Caco-2 (cell line): ENCODE measurements at regions not wholly inside any gene's neighbourhood (a gene's known extent, or its start where the extent isn't known, plus 50 kb on each side); places are given as distances from the start of the nearest gene placed in this dataset.

Experiments used
- BruUV-seq: library from RNA; stranded (reverse); fragments of 400-500 nt; replicated peaks from 2 replicates; lab custom pipeline; 2021; lab: Mats Ljungman, UMichigan
- CTCF ChIA-PET: fragments of 300-600 bp; sonication (Branson Sonifier 250); formaldehyde crosslinking; loops from one replicate; lab custom pipeline; 2022; ENCODE audit warnings: antibody characterized with exemption; lab: Charles Lee
- POLR2A ChIA-PET: fragments of 300-600 bp; sonication (Branson Sonifier 250); formaldehyde crosslinking; loops from one replicate; lab custom pipeline; 2022; ENCODE audit warnings: antibody characterized with exemption; lab: Charles Lee
- DNase-seq, 2 experiments: peaks; one replicate each; pipeline versions ENCODE4 v3.0.0 to v3.0.0-alpha.2; 2020 to 2022
- H3K27me3 ChIP-seq: replicated peaks from 2 replicates; pipeline ENCODE4 v1.6.0; 2011; ENCODE audit warnings: low read length; ENCODE audit not compliant: control insufficient read depth, insufficient read depth
- H3K36me3 ChIP-seq: 2 replicates; pipeline ENCODE4 v1.5.1; 2011; ENCODE audit warnings: low read length; ENCODE audit not compliant: control insufficient read depth, insufficient read depth
- H3K4me1 ChIP-seq: fragments of 250-450 bp; sonication (Bioruptor Pico); 2 replicates; pipeline ENCODE4 v1.5.1; 2020; ENCODE audit warnings: mild to moderate bottlenecking
- H3K4me3 ChIP-seq: 2 replicates; pipeline ENCODE4 v1.5.1; 2011; ENCODE audit warnings: low read depth, mild to moderate bottlenecking, control low read depth, low read length
- H3K9me3 ChIP-seq: fragments of 250-450 bp; sonication (Bioruptor Pico); 2 replicates; pipeline ENCODE4 v1.5.1; 2020; ENCODE audit warnings: mild to moderate bottlenecking, moderate library complexity
- H3K27ac Mint-ChIP-seq: one replicate; pipeline ENCODE4 v1.8.0; 2022; ENCODE audit warnings: mixed read lengths; ENCODE audit not compliant: unreplicated experiment
- H3K27me3 Mint-ChIP-seq: one replicate; pipeline ENCODE4 v1.8.0; 2022; ENCODE audit warnings: mixed read lengths; ENCODE audit not compliant: insufficient read depth, unreplicated experiment
- H3K36me3 Mint-ChIP-seq: one replicate; pipeline ENCODE4 v1.8.0; 2022; ENCODE audit warnings: mild to moderate bottlenecking, mixed read lengths; ENCODE audit not compliant: insufficient read depth, unreplicated experiment
- H3K4me1 Mint-ChIP-seq: one replicate; pipeline ENCODE4 v1.8.0; 2022; ENCODE audit warnings: low read depth, mixed read lengths; ENCODE audit not compliant: unreplicated experiment
- H3K4me3 Mint-ChIP-seq: one replicate; pipeline ENCODE4 v1.8.0; 2022; ENCODE audit warnings: mild to moderate bottlenecking, moderate library complexity, mixed read lengths; ENCODE audit not compliant: unreplicated experiment
- H3K9me3 Mint-ChIP-seq: one replicate; pipeline ENCODE4 v1.8.0; 2022; ENCODE audit warnings: mixed read lengths; ENCODE audit not compliant: unreplicated experiment
- CTCF ChIP-seq, 2 experiments: fragments of 200-600 bp in 1 of 2; IDR thresholded peaks; 1 replicate in 1 of 2; 2 replicates in 1 of 2; pipeline versions ENCODE4 v1.5.1 to v1.8.0; 2011 to 2022; ENCODE audit warnings: antibody characterized with exemption in 1 of 2, control low read depth in 1 of 2, inconsistent platforms in 1 of 2, low read depth in 1 of 2, low read length in 1 of 2, mild to moderate bottlenecking in 1 of 2, moderate library complexity in 1 of 2; ENCODE audit not compliant: insufficient read depth in 1 of 2, severe bottlenecking in 1 of 2, unreplicated experiment in 1 of 2
- intact Hi-C: fragments of 100-400 bp; cut with micrococcal nuclease; formaldehyde crosslinking; loops from one replicate; pipeline ENCODE4 v1.10.0; 2022; ENCODE audit not compliant: unreplicated experiment

DNA sequence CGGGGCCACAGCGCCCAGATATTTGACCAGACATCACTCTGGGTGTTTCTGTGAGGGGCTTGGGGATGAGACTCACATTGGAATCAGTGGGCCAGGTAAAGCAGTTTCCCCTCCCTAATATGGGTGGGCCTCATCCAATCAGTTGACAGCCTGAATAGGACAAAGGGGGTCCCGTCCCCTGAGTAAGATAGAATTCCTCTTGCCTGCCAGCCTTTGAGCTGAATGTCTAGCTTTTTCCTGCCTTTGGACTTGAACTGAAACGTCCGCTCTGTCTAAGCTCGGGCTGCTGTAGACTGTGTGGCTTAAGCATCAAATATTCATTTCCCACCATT is 88.8 kb upstream of the DIO3 start:
- no peak overlapping the region for H3K4me3 ChIP-seq
- DNase-seq = no peak
- Mint-ChIP-seq H3K4me1 (peaks cover 16% of the 10 kb centered on the region), H3K27me3 (no peaks in the 10 kb centered on the region), H3K9me3 (no peaks in the 10 kb centered on the region), H3K4me3 (no peak overlapping the region), H3K27ac (no peak overlapping the region), H3K36me3 (peaks cover 4% of the 10 kb centered on the region)
- ChIA-PET POLR2A (no interaction called here), CTCF (no interaction called here)
- no peaks in the 10 kb centered on the region for H3K36me3 ChIP-seq
- intact Hi-C loops = no loop called here
- no TSS peak for BruUV-seq
- no peak for TF ChIP-seq CTCF (IDR thresholded peaks at IDR 0.05; ENCODE audit: insufficient read depth in 1 of 2, low read depth in 1 of 2, low read length in 1 of 2, severe bottlenecking in 1 of 2, unreplicated experiment in 1 of 2)
- no peaks in the 10 kb centered on the region for H3K9me3 ChIP-seq
- H3K27me3 ChIP-seq = no peaks in the 10 kb centered on the region
- H3K4me1 ChIP-seq = peaks cover 8% of the 10 kb centered on the region; the same call in 1 of the 2 replicates

DNA sequence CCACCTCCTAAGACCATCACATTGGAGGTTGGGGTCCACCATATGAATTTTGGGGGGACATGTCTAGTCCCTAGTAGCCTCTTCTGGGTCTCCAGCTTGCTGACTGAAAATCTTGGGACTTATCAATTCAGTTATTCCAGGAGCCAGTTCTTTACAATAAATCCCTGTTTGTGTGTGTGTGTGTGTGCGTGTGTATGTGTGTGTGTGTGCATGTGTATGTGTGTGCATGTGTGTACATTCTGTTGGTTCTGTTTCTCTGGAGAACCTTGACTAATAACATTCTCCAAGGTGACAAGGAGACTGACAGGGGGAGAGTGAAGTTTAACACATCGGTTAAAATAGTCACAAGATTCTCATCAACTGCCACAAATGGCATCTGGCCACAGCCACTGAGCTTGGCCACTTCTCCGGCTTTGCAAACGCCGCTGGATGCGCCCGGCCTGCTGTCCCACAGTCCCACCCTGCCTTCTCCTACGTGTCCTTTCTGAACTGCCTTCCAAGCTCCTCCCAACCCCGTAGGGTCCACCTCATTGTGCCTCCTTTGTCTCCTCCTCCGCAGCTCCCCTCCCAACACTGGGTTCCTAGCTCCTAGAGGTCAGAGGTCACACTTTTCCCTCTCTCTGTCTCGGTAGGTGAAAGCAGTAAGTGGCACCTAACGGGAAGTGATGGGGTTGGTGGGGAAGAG is 88.1 kb upstream of the DIO3 start:
- Histone ChIP-seq H3K36me3 (no peaks in the 10 kb centered on the region), H3K27me3 (no peaks in the 10 kb centered on the region), H3K4me3 (no peak overlapping the region), H3K4me1 (peaks cover 8% of the 10 kb centered on the region; the same call in 1 of the 2 replicates), H3K9me3 (no peaks in the 10 kb centered on the region)
- intact Hi-C loops = no loop called here
- Mint-ChIP-seq H3K4me1 (peaks cover 16% of the 10 kb centered on the region), H3K27ac (no peak overlapping the region), H3K4me3 (no peak overlapping the region), H3K36me3 (peaks cover 4% of the 10 kb centered on the region), H3K9me3 (no peaks in the 10 kb centered on the region), H3K27me3 (no peaks in the 10 kb centered on the region)
- no peak for DNase-seq
- POLR2A ChIA-PET = no interaction called here
- no peak for TF ChIP-seq CTCF (IDR thresholded peaks at IDR 0.05; ENCODE audit: insufficient read depth in 1 of 2, low read depth in 1 of 2, low read length in 1 of 2, severe bottlenecking in 1 of 2, unreplicated experiment in 1 of 2)
- CTCF ChIA-PET = no interaction called here
- BruUV-seq = no TSS peak

DNA sequence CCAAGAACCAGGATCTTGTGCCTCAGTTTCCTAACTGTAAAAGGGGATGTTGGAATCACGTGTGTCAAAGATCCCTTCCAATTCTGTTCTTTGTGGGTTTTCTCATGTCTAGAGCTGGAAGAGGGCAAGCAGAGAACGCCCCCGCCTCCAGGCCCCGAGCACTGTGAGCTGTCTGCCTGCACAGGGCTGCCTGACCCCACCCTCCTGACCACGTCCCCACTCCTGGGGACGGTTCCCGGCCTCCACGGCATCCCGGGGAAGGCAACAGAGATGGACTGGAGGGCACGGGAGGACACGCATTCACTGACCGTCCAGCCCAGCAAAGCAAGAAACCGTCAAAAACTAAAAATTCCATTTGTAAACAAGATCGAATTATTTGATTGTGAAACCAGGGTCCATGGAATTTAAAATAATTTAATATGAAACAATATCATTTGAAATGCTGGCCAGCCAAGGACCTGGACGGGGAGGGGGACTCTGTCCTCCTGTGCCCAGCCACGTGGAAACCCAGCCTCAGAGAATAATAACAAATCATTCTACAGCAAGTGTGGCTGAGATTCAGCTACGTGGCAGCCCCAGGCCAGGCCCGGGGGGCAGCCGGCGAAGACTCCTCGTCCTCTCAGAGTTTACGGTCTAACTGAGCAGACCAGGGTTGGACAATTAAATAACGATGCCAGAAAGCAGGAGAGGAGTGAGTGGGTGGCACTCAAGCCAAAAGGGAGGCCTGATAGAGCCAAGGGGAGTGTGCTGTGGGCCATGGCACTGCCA is 87.3 kb upstream of the DIO3 start:
- intact Hi-C loops = no loop called here
- Histone ChIP-seq H3K9me3 (no peaks in the 10 kb centered on the region), H3K27me3 (no peaks in the 10 kb centered on the region), H3K4me1 (peaks cover 8% of the 10 kb centered on the region; the same call in 1 of the 2 replicates), H3K4me3 (no peak overlapping the region), H3K36me3 (no peaks in the 10 kb centered on the region)
- Mint-ChIP-seq H3K27ac (no peak overlapping the region), H3K36me3 (peaks cover 4% of the 10 kb centered on the region), H3K9me3 (no peaks in the 10 kb centered on the region), H3K27me3 (no peaks in the 10 kb centered on the region), H3K4me1 (peaks cover 16% of the 10 kb centered on the region), H3K4me3 (no peak overlapping the region)
- ChIA-PET CTCF (no interaction called here), POLR2A (no interaction called here)
- TF ChIP-seq CTCF (IDR thresholded peaks at IDR 0.05; ENCODE audit: insufficient read depth in 1 of 2, low read depth in 1 of 2, low read length in 1 of 2, severe bottlenecking in 1 of 2, unreplicated experiment in 1 of 2) = no peak
- no TSS peak for BruUV-seq
- no peak for DNase-seq
